Loucy (cell line): ENCODE measurements at regions not wholly inside any gene's neighbourhood (a gene's known extent, or its start where the extent isn't known, plus 50 kb on each side); places are given as distances from the start of the nearest gene placed in this dataset.
"Not testable (repeated sequence)": the region's sequence is repeated elsewhere in the genome, so short reads cannot be mapped to it uniquely, and the experiment has no call there.

Source experiments
- H2AFZ ChIP-seq: fragments of 200-600 bp; sonication (generic); 2 replicates; pipeline ENCODE4 v1.6.0; 2016; ENCODE audit warnings: antibody characterized with exemption, mild to moderate bottlenecking, low read length, moderate library complexity
- H3F3A ChIP-seq: fragments of 200-600 bp; 2 replicates; pipeline ENCODE4 v1.6.0; 2016; ENCODE audit warnings: antibody characterized with exemption, low read depth, mild to moderate bottlenecking
- H3K27me3 ChIP-seq: fragments of 200-600 bp; sonication (generic); 2 replicates; pipeline ENCODE4 v1.6.1; 2014; ENCODE audit warnings: low read length, mild to moderate bottlenecking; ENCODE audit not compliant: insufficient read depth, poor library complexity, severe bottlenecking
- H3K36me3 ChIP-seq: fragments of 200-600 bp; sonication (generic); 2 replicates; pipeline ENCODE4 v1.6.1; 2016; ENCODE audit warnings: low read length; ENCODE audit not compliant: insufficient read depth
- H3K4me1 ChIP-seq: fragments of 200-600 bp; sonication (generic); 2 replicates; pipeline ENCODE4 v1.5.1; 2014; ENCODE audit warnings: low read length, mild to moderate bottlenecking; ENCODE audit not compliant: insufficient read depth, poor library complexity, severe bottlenecking
- H3K4me2 ChIP-seq: fragments of 200-600 bp; sonication (generic); 2 replicates; pipeline ENCODE4 v1.6.0; 2014; ENCODE audit warnings: antibody characterized with exemption, low read length, low read depth, mild to moderate bottlenecking; ENCODE audit not compliant: poor library complexity, severe bottlenecking
- H3K4me3 ChIP-seq: fragments of 200-600 bp; sonication (generic); 2 replicates; pipeline ENCODE4 v1.5.1; 2014; ENCODE audit warnings: low read length, mild to moderate bottlenecking, mixed read lengths; ENCODE audit not compliant: poor library complexity, severe bottlenecking
- H3K79me2 ChIP-seq: fragments of 200-600 bp; sonication (generic); 2 replicates; pipeline ENCODE4 v1.6.1; 2014; ENCODE audit warnings: low read length; ENCODE audit not compliant: insufficient read depth
- H3K9ac ChIP-seq: fragments of 200-600 bp; sonication (generic); 2 replicates; pipeline ENCODE4 v1.6.0; 2014; ENCODE audit warnings: mild to moderate bottlenecking, low read depth, low read length, moderate library complexity; ENCODE audit not compliant: poor library complexity, severe bottlenecking
- H3K9me2 ChIP-seq: fragments of 200-600 bp; sonication (generic); replicated peaks from 2 replicates; pipeline ENCODE4 v1.6.1; 2016; ENCODE audit warnings: low read depth, low read length, mixed read lengths
- H3K9me3 ChIP-seq: fragments of 200-600 bp; sonication (generic); 2 replicates; pipeline ENCODE4 v1.6.1; 2014; ENCODE audit warnings: mild to moderate bottlenecking, antibody characterized with exemption, low read length, low read depth; ENCODE audit not compliant: insufficient read depth
- H4K20me1 ChIP-seq: fragments of 200-600 bp; sonication (generic); 2 replicates; pipeline ENCODE4 v1.6.0; 2014; ENCODE audit warnings: antibody characterized with exemption, low read length, mild to moderate bottlenecking; ENCODE audit not compliant: insufficient read depth, poor library complexity, severe bottlenecking
- CTCF ChIP-seq: fragments of 200-600 bp; sonication (generic); conservative IDR thresholded peaks from 2 replicates; pipeline ENCODE4 v1.5.1; 2014; ENCODE audit warnings: mild to moderate bottlenecking, antibody characterized with exemption, low read length
- EZH2phosphoT487 ChIP-seq: fragments of 200-600 bp; IDR thresholded peaks from 2 replicates; pipeline ENCODE4 v1.6.1; 2018; ENCODE audit warnings: antibody characterized with exemption, mild to moderate bottlenecking, moderate library complexity, borderline replicate concordance

- H3K9me3 ChIP-seq, result no peaks in the 10 kb centered on the region
- no peaks in the 10 kb centered on the region for H3F3A ChIP-seq
- no peak overlapping the region for H3K4me3 ChIP-seq
- no peak overlapping the region for H2AFZ ChIP-seq
- H3K9me2 ChIP-seq, result no peaks in the 10 kb centered on the region
- H4K20me1 ChIP-seq, result no peaks in the 10 kb centered on the region
- no peaks in the 10 kb centered on the region for H3K79me2 ChIP-seq
- H3K36me3 ChIP-seq, result no peaks in the 10 kb centered on the region
- H3K4me1 ChIP-seq, result peaks cover 4% of the 10 kb centered on the region
- no peak for TF ChIP-seq CTCF
- no peak for TF ChIP-seq EZH2phosphoT487
- H3K27me3 ChIP-seq, result no peaks in the 10 kb centered on the region
- no peak overlapping the region for H3K9ac ChIP-seq
- no peak overlapping the region for H3K4me2 ChIP-seq
Measured at GRCh38 chr1:232163533-232163932, 466.4 kb downstream of the SIPA1L2 start.

GRCh38 chr1:232162001-232162400, 467.9 kb downstream of the SIPA1L2 start:
- Histone ChIP-seq H4K20me1 (no peaks in the 10 kb centered on the region), H3K4me2 (no peak overlapping the region), H3K27me3 (no peaks in the 10 kb centered on the region), H3K9ac (no peak overlapping the region), H3K4me3 (no peak overlapping the region), H3K36me3 (no peaks in the 10 kb centered on the region), H3K9me2 (no peaks in the 10 kb centered on the region), H3K79me2 (no peaks in the 10 kb centered on the region), H2AFZ (peak overlapping the region; percentile 57), H3K4me1 (peaks cover 7% of the 10 kb centered on the region), H3K9me3 (no peaks in the 10 kb centered on the region), H3F3A (no peaks in the 10 kb centered on the region)
- TF ChIP-seq CTCF (no peak), EZH2phosphoT487 (no peak)

- not testable (repeated sequence) for H3K27me3 ChIP-seq, H3K9ac ChIP-seq, H3K9me3 ChIP-seq, H3K9me2 ChIP-seq, H3K79me2 ChIP-seq, H3K4me3 ChIP-seq, H3F3A ChIP-seq, H3K36me3 ChIP-seq, H2AFZ ChIP-seq, H4K20me1 ChIP-seq, H3K4me2 ChIP-seq
- H3K4me1 ChIP-seq, result peaks cover 13% of the 10 kb centered on the region
Measured at GRCh38 chr1:232158558-232158957, 471.4 kb downstream of the SIPA1L2 start.

GRCh38 chr1:232156070-232156469, 473.9 kb downstream of the SIPA1L2 start:
- H3K4me3 ChIP-seq, H3K9me2 ChIP-seq, H3K9me3 ChIP-seq, H3K4me1 ChIP-seq, H2AFZ ChIP-seq, H3K36me3 ChIP-seq, H3F3A ChIP-seq, H3K79me2 ChIP-seq, H3K9ac ChIP-seq, H3K27me3 ChIP-seq, H4K20me1 ChIP-seq, H3K4me2 ChIP-seq: not testable (repeated sequence)
